NCI-H748 treated with DMSO at 0.1 percent for 48 hours (cell line): ENCODE measurements at regions not wholly inside any gene's neighbourhood (a gene's known extent, or its start where the extent isn't known, plus 50 kb on each side); places are given as distances from the start of the nearest gene placed in this dataset.

Experiments
- DNase-seq: peaks from one replicate; lab custom pipeline; 2025; lab: John Stamatoyannopoulos, UW

DNA sequence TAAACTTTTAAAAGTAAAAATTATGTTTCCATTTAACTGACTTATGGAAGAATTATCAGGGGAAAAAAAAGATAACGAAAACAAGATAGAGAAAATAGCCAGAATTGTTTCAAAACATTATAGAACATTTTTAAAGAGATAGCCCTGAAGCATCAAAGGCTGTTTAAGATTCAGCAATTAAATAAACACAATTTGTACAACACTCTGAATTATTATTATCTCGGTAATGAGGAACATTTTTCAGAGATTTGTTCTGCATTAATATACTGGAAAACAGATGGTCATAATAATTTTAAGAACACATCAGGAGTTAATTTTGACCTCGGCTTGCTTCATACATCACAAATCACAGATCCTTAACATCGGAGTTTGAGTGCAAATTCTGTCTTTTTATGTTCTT is 643.8 kb downstream of the SORCS1 start:
- DNase-seq, result no peak

DNA sequence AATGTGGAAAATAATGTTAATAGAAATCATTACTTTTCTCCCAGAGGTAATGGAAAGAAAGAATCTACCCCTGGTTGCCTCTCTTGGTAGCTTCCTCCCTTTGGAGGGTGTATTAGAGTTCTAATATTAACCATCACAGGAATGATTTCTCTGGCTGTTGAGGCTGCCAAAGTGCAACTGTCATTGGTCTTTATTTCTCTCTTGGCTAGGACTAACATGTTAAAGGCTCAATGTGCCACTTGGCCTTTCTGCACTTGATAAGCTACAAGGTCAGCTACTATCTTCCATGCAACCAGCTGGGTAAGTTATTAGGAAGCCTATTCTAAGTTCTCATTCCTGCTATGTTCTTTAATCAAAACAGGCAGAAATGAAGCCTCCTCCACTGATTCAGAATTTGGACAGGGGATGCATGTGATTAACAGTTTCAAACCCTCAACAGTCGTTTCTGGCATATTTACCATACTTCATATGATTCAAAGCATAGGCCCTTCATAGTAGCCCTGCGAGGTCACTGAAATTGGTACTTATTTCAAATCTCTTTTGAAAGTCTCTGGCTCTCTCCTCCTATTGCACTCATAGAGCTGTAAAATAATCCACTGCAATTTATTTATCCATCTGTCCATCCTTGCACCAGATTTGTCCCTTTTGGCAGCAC is 645.0 kb downstream of the SORCS1 start:
- DNase-seq, result no peak

DNA sequence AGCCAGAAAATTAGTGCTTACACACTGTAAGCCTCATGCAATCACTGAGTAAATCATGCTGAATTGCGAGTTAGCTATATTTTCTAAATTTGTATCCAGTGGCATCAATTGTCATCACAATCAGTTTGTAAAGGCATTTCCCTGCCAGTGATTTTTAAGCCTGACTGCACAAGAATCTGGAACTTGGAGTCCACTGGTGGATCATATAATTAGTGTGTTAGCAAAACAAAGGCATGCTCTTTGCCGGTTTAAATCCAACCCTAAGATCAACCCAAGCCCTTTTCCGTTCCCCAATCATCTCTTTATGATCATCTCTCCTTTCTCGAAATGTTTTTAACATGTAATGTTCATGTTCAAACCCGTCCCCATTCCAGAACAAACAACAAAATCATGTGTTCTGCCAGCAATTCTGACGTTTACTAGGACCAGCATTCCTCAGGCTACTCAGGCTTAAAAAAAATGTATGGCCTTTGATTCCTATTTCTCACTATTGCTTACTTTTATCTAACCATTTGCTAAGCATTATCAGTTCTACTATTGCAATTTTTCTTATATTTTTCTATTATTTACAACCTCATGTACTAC is 649.2 kb downstream of the SORCS1 start:
- DNase-seq, result no peak

GRCh38 chr10:106513352-106513771 is 651.1 kb downstream of the SORCS1 start:
- peak; percentile 90 for DNase-seq

DNA sequence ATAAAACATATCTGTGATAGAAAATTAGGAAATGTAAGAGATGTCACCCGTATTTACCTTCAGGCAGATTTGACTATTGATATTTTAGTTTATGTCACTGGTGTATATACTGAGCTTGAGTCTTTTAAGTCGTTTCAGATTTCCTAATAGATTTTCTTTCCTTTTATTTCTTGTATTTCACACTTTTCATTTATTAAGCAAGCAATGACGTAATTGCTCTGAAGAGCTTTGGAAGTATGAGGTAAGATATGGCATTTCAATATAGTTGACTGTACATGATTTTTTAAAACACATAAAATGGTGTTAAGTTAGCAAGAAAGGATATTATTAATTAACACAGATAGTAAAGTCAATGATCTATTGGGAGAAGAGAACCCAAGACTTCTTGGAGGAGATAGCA is 652.6 kb downstream of the SORCS1 start:
- no peak for DNase-seq

DNA sequence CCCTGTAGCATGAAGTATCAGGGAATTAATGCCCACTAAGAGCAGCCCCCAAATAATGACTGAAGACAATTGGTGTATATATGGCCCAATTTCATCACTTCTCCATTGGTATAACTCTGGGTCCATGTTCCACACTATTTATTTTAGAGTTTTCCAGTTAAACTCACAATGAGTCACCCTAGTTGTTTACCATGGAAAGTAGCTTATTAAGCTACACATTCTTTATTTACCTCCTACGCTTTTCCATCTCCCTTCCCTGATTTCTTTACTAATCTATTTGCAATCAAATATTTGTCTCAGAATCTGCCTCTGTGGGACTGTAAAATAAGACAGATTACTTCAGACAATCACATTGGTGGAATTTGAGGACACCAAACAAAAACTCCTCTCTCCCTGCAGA is 655.6 kb downstream of the SORCS1 start:
- no peak for DNase-seq

- no peak for DNase-seq
Observed at GRCh38 chr10:106506526-106507283, 657.8 kb downstream of the SORCS1 start.

GRCh38 chr10:106504536-106504935 is 660.0 kb downstream of the SORCS1 start:
- DNase-seq, result no peak

DNA sequence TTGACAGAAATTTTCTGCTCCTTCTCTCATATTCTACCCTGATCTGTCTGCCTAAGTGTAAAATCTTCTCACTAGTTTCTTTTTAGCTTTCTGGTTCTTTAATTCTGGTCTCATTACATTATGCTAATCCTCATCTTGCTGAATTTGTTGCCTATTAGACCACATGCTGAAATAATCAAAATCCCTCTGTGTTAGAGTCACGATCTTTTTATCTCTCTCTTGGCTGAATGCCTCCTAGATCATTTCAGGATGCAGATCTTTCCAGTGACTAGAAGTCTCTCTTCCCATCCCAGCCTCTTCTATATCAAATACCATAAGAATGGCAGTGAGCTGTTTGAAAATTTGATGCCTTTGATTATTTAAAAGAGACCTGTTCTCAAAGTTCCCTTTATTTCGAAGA is 661.9 kb downstream of the SORCS1 start:
- DNase-seq, result no peak

DNA sequence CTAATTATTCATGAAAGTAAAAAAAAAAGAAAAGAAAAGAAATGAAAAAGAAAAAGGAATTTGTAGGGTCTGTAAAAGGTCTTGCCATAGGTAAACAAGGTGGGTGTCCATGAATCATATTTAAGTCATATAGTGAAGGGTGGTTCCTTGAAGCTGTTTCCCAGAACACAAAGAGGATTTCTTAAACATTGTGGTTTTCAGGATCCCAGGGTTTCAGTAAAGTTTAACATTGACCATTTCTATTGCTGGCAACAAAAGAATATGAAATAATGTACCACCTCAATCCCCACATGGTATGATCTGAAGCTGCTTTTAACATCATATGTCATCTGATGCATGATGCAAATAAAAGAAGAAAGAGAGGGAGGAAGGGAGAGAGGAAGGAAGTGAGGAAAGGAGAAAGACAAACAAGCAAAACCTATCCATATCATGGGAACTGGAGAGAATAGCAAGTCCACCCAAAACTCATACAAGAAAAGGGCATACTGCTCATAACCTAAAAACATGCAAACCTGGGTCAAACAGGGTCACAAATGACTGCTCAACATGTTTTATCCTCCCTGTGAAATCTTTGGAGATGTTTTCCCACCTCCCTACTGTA is 663.5 kb downstream of the SORCS1 start:
- no peak for DNase-seq

- DNase-seq, result no peak
Observed at GRCh38 chr10:106500041-106500924, 664.2 kb downstream of the SORCS1 start.

DNA sequence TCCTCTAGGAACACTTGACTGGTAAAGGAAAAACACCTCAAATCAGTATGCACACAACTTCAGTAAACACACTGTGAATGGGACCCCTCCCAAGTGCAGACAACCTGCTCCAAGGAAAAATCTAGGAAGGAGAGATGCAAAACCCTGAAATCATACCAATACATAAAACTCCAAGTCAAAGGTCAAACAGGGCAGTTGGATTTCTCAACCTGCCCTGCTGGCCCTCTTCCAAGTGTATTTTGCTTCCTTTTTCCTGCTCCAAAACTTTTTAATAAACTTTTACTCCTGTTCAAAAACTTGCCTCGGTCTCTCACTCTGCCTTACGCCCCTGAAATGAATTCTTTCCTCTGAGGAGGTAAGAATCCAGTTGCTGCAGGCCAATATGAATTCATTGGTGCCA is 665.1 kb downstream of the SORCS1 start:
- DNase-seq, result no peak

DNA sequence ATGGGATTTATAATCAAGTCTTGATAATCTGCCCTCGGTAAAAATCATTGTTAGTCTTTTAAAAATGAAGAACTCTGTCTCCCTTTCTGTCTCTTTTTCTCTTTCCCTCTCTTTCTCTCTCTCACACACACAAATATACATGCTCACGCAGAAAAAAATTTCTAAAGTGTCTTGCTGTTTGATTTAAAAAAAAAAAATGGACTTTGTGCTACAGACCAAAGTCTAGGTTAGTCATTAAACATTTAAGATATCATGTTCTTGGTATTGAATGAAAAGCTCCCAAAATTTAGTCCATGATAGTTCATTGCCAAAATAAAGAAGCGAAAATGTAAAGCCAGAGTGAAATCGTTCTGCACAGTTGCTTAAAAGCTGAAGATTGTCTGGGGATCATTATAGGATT is 665.8 kb downstream of the SORCS1 start:
- no peak for DNase-seq

GRCh38 chr10:106495931-106496330 is 668.6 kb downstream of the SORCS1 start:
- DNase-seq, result no peak

DNA sequence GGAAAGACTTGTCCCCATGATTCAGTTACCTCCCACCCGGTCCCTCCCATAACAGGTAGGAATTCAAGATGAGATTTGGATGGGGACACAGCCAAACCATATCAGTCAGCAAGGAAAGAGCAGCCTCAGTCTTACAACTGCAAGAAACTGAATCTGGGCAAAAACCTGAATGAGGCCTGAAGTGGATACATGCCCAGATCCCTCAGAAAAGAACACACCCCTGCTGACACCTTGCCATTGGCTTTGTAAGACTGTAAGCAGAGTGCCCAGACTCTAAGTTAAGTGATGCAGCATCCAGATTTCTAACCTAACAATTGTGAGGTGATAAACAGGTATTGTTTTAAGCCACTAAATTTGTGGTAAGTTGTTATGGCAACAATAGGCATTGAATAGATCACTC is 670.8 kb downstream of the SORCS1 start:
- DNase-seq, result no peak

DNA sequence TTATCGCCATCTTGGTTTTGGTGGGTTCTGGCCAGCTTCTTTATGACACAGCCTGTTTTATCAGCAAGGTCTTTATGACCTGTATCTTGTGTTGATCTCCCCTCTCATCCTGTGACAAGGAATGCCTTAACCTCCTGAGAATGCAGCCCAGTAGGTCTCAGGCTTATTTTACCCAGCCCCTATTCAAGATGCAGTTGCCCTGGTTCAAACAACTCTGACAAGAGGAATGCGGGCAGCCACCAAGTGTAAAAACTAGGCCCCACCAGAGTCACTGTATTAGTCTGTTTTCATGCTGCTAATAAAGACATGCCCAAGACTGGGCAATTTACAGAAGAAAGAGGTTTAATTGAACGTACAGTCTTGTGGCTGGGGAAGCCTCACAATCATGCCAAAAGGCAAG is 671.3 kb downstream of the SORCS1 start:
- DNase-seq, result no peak

DNA sequence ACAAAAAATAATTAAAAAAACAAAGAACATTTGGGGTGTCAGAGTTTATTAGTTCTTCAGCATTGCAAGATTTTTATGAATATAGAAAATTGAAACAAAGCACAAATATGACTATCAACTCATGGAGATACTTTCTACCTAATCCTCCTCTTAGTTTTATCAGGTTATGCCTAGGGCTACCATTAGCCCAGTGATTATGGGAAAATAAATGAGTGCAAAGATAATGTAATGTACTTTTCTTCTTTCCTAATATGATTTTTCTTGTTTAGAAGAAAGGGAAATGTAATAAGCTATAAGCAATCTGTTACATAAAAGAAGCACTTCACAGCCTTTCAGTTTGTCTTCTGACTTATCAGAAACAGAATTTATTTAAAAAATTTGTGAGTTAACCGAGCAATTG is 676.8 kb downstream of the SORCS1 start:
- no peak for DNase-seq

GRCh38 chr10:106481598-106482275 is 682.8 kb downstream of the SORCS1 start:
- no peak for DNase-seq

DNA sequence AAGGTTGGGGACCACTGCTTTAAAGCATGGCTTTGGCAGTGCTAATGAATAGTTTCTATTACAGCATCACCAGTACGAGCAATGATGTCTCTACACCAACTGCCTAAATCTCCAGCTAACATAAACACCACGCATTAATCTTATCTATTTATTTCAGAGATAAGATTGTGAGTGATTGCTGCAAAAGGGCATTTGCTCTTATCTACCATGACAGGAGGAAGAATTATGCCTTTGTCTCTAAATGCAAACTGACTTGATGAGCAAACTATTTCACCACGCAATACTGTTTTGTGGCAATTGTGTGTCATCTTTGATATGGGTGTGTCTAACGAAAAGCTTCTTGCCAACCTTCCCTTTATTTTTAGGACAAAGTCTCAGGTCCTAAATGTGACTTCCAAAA is 684.9 kb downstream of the SORCS1 start:
- no peak for DNase-seq

- DNase-seq, result no peak
Observed at GRCh38 chr10:106474876-106475275, 689.6 kb downstream of the SORCS1 start.

DNA sequence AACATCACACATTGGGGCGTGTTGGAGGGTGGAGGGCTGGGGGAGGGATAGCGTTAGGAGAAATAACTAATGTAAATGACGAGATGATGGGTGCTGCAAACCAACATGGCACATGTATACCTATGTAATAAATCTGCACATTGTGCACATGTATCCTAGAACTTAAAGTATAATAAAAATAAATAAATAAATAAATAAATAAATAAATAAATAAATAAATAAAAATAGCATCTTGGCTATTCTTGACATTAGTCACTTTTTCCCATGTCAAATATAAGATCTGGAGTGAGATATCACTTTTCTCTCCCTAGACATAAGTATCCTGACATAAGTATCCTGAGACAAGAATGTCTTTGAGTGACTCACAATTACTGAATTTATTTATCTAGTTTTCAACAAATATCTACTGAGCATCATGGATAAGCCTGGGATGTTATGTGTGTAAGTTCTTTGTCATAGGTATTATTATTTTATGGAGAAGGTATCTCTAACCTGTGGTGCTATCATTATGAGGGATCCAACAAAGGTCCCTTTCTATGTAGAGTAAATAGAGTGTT is 691.3 kb downstream of the SORCS1 start:
- no peak for DNase-seq
